H1 (cell line): ENCODE measurements at regions not wholly inside any gene's neighbourhood (a gene's known extent, or its start where the extent isn't known, plus 50 kb on each side); places are given as distances from the start of the nearest gene placed in this dataset.

Source experiments
- BCL11A ChIP-seq, 2 experiments: IDR thresholded peaks; one replicate each; pipeline ENCODE4 v1.6.1; 2011; ENCODE audit warnings: low read depth in 2 of 2, low read length in 2 of 2, mild to moderate bottlenecking in 2 of 2
- CHD1 ChIP-seq: IDR thresholded peaks from 2 replicates; pipeline ENCODE4 v1.6.1; 2012; ENCODE audit warnings: low read depth, low read length, improper control_type of control experiment
- EGR1 ChIP-seq: IDR thresholded peaks from 2 replicates; pipeline ENCODE4 v1.6.1; 2011; ENCODE audit warnings: low read depth, low read length, borderline replicate concordance
- MAFK ChIP-seq: IDR thresholded peaks from 2 replicates; pipeline ENCODE4 v1.6.1; 2012; ENCODE audit warnings: low read depth, mild to moderate bottlenecking, improper control_type of control experiment, low read length
- SIX5 ChIP-seq: IDR thresholded peaks from 2 replicates; pipeline ENCODE4 v1.6.1; 2011; ENCODE audit warnings: mild to moderate bottlenecking, low read depth, low read length

- TF ChIP-seq BCL11A (IDR thresholded peaks at IDR 0.05; ENCODE audit: low read depth in 2 of 2, low read length in 2 of 2) (no peak), SIX5 (no peak), MAFK (no peak), CHD1 (no peak), EGR1 (no peak)
Observed at GRCh38 chr9:105026451-105026850, 98.5 kb upstream of the ABCA1 start (continued).
